ENCODE measurements at regions not wholly inside any gene's neighbourhood (a gene's known extent, or its start where the extent isn't known, plus 50 kb on each side); places are given as distances from the start of the nearest gene placed in this dataset.

GRCh38 chr5:39761199-39761950, 336.6 kb upstream of the DAB2 start:
- H3K4me3 ChIP-seq (ENCODE audit: low read length), result no peak overlapping the region
- DNase-seq (ENCODE audit: low read depth), result no peak
- TF ChIP-seq, protein P1, sequence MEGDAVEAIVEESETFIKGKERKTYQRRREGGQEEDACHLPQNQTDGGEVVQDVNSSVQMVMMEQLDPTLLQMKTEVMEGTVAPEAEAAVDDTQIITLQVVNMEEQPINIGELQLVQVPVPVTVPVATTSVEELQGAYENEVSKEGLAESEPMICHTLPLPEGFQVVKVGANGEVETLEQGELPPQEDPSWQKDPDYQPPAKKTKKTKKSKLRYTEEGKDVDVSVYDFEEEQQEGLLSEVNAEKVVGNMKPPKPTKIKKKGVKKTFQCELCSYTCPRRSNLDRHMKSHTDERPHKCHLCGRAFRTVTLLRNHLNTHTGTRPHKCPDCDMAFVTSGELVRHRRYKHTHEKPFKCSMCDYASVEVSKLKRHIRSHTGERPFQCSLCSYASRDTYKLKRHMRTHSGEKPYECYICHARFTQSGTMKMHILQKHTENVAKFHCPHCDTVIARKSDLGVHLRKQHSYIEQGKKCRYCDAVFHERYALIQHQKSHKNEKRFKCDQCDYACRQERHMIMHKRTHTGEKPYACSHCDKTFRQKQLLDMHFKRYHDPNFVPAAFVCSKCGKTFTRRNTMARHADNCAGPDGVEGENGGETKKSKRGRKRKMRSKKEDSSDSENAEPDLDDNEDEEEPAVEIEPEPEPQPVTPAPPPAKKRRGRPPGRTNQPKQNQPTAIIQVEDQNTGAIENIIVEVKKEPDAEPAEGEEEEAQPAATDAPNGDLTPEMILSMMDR (IDR thresholded peaks at IDR 0.05; ENCODE audit: insufficient read depth, low read depth, low read length, missing control alignments), result no peak

DNA sequence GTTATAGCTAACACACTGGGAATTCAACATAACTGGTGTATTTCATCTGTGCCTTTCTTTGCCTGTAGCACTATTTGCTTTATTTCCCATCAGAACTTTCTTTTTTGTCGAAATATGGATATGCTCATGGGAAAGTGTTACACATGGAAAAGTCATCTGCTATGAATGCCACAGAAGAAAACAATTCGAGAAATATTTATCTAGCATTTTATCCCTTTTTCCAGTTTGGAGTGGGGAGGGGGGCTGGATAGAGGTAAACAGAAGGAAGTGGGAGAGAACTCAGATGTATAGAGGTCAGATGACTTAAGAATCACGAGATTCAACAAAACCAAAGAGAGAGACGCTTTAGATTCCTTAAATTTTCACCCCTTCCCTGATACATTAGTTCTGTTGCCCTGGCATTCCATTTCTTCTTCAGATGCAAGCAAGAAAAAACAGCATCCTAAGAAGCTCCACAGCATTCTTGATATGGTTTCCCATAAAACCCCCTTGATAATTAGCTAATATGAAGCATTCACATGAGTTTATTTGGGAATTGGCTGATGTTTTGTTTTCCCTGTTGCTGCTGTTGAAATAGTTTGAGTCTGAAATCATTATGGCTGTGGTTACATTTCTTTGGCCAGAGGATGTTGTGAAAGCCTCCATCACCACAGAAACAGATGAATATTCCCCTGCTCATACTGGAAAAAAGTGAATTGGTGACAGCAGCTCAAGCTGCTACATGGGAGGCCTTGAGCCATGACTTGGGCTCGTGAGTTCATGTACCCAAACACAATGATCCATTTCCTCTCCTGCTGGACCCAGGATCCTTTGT, 335.8 kb upstream of the DAB2 start:
- DNase-seq (ENCODE audit: low read depth), result peak; percentile 78
- H3K4me3 ChIP-seq (ENCODE audit: low read length), result no peak overlapping the region
- TF ChIP-seq, protein P1 (IDR thresholded peaks at IDR 0.05; ENCODE audit: insufficient read depth, low read depth, low read length, missing control alignments), result no peak

GRCh38 chr5:39759701-39760100, 334.9 kb upstream of the DAB2 start:
- H3K4me3 ChIP-seq (ENCODE audit: low read length), result no peak overlapping the region
- no peak for DNase-seq (ENCODE audit: low read depth)
- TF ChIP-seq, protein P1 (IDR thresholded peaks at IDR 0.05; ENCODE audit: insufficient read depth, low read depth, low read length, missing control alignments), result no peak

DNA sequence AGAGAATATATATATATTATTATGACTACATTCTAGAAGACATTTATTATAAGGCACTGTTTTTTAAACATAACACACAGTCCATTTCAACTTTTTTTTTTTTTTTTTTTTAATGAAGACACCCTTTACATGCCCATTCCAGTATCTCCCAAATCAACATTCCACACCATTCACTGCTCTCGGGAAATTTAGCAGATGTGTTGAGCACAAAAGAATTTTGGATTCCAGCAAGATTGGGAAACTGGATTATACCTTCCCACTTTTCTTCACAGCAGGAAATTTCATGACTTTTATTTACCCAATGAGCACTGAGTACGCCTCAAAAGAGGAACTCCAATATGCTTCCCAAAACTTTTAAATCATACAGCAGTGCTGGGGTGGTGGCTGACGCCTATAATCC, 333.6 kb upstream of the DAB2 start:
- H3K4me3 ChIP-seq (ENCODE audit: low read length), result no peak overlapping the region
- DNase-seq (ENCODE audit: low read depth), result no peak
- TF ChIP-seq, protein P1 (IDR thresholded peaks at IDR 0.05; ENCODE audit: insufficient read depth, low read depth, low read length, missing control alignments), result no peak

DNA sequence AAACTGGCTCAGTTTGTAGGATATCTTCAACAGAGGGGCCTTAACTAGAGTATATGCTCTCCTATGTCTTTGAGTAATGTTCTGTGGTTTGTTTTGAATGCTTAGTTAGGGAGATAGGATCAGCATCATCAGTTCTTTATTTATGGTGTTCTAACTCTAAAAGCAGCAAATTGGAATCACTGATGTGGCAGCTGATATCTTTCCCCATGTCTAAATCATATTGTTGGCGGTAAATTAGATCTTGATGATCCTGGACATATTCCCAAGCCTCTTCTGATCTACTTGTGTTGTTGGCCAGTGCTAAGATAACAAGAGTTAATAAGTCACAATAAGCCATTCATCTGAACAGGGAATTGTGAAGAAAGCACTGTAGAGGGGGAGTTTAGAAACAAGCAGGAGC, 332.4 kb upstream of the DAB2 start:
- H3K4me3 ChIP-seq (ENCODE audit: low read length), result no peak overlapping the region
- TF ChIP-seq, protein P1 (IDR thresholded peaks at IDR 0.05; ENCODE audit: insufficient read depth, low read depth, low read length, missing control alignments), result no peak
- no peak for DNase-seq (ENCODE audit: low read depth)

DNA sequence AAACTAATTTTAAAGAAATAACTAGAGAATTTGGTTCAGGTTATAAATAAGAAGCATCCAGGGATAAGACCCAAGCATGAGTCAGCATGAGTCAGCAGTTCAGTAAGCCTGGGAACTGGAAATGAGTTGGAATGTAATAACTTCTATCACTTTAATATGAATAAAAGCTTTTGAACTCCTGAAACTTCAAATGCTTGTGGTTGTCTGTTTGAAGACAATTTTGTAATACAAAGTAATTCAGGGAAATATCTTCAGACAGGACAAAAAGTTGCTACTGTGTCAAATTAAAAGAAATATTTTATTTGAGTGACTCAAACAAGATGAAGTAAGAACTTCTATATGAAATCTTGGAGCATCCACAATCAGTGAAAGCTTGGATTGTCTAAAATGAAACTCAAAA, 331.2 kb upstream of the DAB2 start:
- TF ChIP-seq, protein P1 (IDR thresholded peaks at IDR 0.05; ENCODE audit: insufficient read depth, low read depth, low read length, missing control alignments), result no peak

More for the DNA sequence above, 331.2 kb upstream of the DAB2 start:
- DNase-seq (ENCODE audit: low read depth), result peak; percentile 83
- H3K4me3 ChIP-seq (ENCODE audit: low read length), result no peak overlapping the region
